ENCODE measurements at regions not wholly inside any gene's neighbourhood (a gene's known extent, or its start where the extent isn't known, plus 50 kb on each side); places are given as distances from the start of the nearest gene placed in this dataset.

DNA sequence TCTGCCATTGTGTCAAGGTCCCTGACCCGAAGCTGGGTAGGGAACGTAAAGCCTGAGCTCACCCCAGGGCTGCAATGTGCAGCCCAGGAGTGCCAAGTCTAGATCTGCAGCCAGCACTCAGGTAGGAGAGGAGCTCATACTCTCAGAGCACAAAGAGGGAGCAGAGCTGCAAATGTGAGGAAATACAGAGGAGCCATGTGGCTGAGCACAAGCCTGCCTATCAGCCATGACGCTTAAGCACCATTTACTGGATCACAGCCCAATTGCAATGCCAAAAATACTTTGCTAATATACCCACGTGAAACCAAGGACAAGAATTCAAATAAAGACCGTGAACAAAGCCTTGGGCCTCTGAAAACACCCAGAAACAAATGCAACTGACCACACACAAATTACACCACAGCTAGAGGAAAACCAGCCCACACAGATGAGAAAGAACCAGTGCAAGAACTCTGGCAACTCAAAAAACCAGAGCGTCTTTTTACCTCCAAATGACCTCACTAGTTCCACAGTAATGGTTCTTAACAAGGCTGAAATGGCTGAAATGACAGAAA lies 69.0 kb upstream of the HPF1 start:
- WGBS, 10 experiments, result 0 to 100% (median 71%) methylated on average over 1 to 6 of the region's 6 CpGs; no CpG with 5 or more reads in 3 of the 10 experiments

DNA sequence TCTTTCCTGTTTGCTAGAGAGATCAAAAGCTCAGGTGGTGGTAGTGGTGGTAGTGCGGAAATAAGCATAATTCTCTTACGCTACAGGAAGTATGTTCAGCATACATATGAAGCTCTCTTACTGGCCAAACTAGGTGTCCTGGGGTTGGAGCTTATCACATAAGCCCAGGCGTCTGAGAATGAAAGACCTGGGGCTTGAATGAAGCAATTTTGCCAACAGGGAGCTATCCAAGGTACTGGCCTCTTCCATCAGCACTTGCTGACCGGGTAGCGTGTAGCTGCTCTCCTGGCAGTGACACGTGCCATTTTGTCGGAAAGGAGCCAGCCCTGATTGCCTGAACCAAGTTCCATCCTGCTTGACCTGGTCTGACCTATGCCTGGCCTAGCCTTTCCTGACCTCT lies 65.9 kb upstream of the HPF1 start:
- Histone ChIP-seq H3K27ac (no peak overlapping the region), H3K4me1 (replicated peaks in 1 of 2) (no peaks in the 10 kb centered on the region), H3K4me3 (no peak overlapping the region)
- in situ Hi-C loops (cut with MboI; ENCODE audit: low pct_unique_long_range_greater_than_20kb in 2 of 9, low sequenced_read_pairs in 9 of 9, unreplicated experiment in 9 of 9), result loop anchor here in 6 of 9 experiments (25.0 kb wide), 2 partner anchors 189 to 214 kb away; partner anchors contain the start of gene MFAP3L (in 5 of the 6)
- WGBS, 10 experiments, result 8 to 100% (median 43%) methylated on average over 1 to 4 of the region's 7 CpGs; no CpG with 5 or more reads in 3 of the 10 experiments
- peak in 6 of 8 experiments; percentile 33 to 87 (median 64) for ATAC-seq (replicated peaks in 6 of 8)

More for the DNA sequence above, 69.0 kb upstream of the HPF1 start:
- Histone ChIP-seq H3K4me1 (replicated peaks in 1 of 2) (no peaks in the 10 kb centered on the region), H3K27ac (no peak overlapping the region), H3K4me3 (no peak overlapping the region)
- in situ Hi-C loops (cut with MboI; ENCODE audit: low pct_unique_long_range_greater_than_20kb in 2 of 9, low sequenced_read_pairs in 9 of 9, unreplicated experiment in 9 of 9), result no loop called here
- ATAC-seq (replicated peaks in 6 of 8), result no peak

DNA sequence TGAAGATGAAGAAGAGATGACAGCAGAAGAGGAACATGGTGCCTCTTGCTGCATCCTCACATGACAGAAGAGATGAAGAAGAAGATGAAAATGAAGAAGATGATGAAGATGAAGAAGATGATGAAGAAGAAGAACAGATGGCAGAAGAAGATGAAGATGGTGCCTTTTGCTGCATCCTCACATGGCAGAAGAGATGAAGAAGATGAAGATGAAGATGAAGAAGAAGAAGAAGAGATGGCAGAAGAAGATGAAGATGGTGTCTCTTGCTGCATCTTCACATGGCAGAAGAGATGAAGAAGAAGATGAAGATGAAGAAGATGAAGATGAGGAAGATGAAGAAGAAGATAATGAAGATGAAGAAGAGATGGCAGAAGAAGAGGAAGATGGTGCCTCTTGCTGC lies 63.7 kb upstream of the HPF1 start:
- no peak for ATAC-seq (replicated peaks in 6 of 8)
- Histone ChIP-seq H3K4me1 (replicated peaks in 1 of 2) (no peaks in the 10 kb centered on the region), H3K27ac (no peak overlapping the region), H3K4me3 (no peak overlapping the region)
- in situ Hi-C loops (cut with MboI; ENCODE audit: low pct_unique_long_range_greater_than_20kb in 2 of 9, low sequenced_read_pairs in 9 of 9, unreplicated experiment in 9 of 9), result loop anchor here in 6 of 9 experiments (25.0 kb wide), 2 partner anchors 191 to 216 kb away; partner anchors contain the start of gene MFAP3L (in 5 of the 6)

DNA sequence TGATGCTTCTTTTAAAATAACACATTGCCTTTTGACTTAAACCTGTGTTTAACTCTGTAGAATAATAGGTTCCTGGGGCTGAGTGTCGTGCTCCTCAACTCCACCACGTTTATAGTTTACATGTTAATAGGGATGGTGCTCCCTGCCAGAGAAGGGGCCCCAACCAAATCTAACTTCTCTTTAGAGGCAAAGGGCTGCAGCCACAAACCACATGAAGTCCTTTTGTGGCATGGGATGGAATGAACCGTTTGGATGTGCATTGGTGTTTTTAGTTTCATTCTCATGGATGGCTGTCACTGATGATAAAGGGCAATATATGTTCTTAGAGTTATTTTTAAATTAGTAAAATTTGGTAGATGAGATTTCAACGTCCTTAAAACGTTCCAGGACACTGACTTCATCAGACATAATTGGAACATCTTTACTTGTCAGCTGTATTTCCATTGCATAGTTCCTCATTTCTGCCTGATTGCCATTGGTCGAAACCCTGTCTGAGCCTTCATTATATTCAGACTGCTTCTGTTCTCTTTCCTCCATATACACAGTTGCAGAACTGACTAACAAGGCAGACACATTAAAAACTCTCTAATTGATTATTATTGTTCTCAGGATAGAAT lies 60.4 kb upstream of the HPF1 start:
- Histone ChIP-seq H3K4me1 (replicated peaks in 1 of 2) (no peaks in the 10 kb centered on the region), H3K4me3 (no peak overlapping the region), H3K27ac (no peak overlapping the region)
- no peak for ATAC-seq (replicated peaks in 6 of 8)
- in situ Hi-C loops (cut with MboI; ENCODE audit: low pct_unique_long_range_greater_than_20kb in 2 of 9, low sequenced_read_pairs in 9 of 9, unreplicated experiment in 9 of 9), result loop anchor here in 6 of 9 experiments (25.0 kb wide), 2 partner anchors 194 to 219 kb away; partner anchors contain the start of gene MFAP3L (in 5 of the 6)
- WGBS, 10 experiments, result 0 to 56% (median 30%) methylated on average over 2 to 6 of the region's 6 CpGs

DNA sequence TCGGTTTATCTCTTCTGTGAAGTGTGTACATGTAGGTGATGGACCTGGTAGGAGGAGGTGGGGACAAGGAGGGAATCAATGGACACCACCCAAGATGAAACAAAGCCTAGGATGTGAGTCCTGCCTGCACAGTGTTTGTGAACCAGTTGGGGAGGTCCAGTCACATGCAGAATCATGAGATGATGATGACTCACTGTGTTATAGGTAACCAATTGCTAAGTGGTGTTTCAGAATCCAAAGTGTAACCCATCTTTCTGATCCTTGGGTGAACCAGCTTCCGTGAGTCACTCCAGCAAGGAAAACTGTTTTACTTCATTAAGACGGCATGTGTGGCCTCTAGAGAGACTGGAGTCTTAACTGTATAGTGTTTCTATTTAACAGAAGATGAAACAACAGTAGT lies 57.9 kb upstream of the HPF1 start:
- no peak overlapping the region for H3K4me3 ChIP-seq
- no peak overlapping the region for H3K27ac ChIP-seq
- in situ Hi-C loops (cut with MboI; ENCODE audit: low pct_unique_long_range_greater_than_20kb in 2 of 9, low sequenced_read_pairs in 9 of 9, unreplicated experiment in 9 of 9), result loop anchor here in 6 of 9 experiments (25.0 kb wide), 2 partner anchors 197 to 222 kb away; partner anchors contain the start of gene MFAP3L (in 5 of the 6)
- WGBS, 10 experiments, result 0 to 100% (median 16%) methylated on average over 1 to 3 of the region's 3 CpGs; no CpG with 5 or more reads in 1 of the 10 experiments
- no peaks in the 10 kb centered on the region for H3K4me1 ChIP-seq (replicated peaks in 1 of 2)
- peak in 1 of 8 experiments; percentile 36 for ATAC-seq (replicated peaks in 6 of 8)

DNA sequence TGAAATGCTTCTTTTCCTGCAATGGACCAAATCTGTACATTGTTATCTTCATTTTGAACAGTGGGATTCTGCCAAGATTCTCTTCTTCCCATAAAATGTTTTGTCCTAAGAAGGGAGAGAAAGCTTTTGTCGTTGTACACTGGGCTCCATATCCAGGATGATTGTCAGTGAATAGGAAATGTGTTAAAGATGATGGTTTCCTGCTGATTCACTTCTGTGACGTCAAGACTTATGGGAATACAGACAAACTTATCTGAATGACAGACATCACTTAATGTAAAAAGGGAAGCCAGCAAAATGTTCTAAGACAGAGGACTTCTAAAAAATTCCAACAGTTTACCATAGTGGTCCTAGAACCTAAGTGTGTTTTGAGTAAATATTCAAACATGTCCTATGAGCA lies 53.7 kb upstream of the HPF1 start:
- Histone ChIP-seq H3K4me1 (replicated peaks in 1 of 2) (no peaks in the 10 kb centered on the region), H3K4me3 (no peak overlapping the region), H3K27ac (no peak overlapping the region)
- WGBS, 10 experiments, result 0 to 100% (median 64%) methylated on average over 1 to 2 of the region's 2 CpGs; no CpG with 5 or more reads in 1 of the 10 experiments
- no peak for ATAC-seq (replicated peaks in 6 of 8)
- in situ Hi-C loops (cut with MboI; ENCODE audit: low pct_unique_long_range_greater_than_20kb in 2 of 9, low sequenced_read_pairs in 9 of 9, unreplicated experiment in 9 of 9), result loop anchor here in 6 of 9 experiments (25.0 kb wide), 2 partner anchors 201 to 226 kb away; partner anchors contain the start of gene MFAP3L (in 5 of the 6)

DNA sequence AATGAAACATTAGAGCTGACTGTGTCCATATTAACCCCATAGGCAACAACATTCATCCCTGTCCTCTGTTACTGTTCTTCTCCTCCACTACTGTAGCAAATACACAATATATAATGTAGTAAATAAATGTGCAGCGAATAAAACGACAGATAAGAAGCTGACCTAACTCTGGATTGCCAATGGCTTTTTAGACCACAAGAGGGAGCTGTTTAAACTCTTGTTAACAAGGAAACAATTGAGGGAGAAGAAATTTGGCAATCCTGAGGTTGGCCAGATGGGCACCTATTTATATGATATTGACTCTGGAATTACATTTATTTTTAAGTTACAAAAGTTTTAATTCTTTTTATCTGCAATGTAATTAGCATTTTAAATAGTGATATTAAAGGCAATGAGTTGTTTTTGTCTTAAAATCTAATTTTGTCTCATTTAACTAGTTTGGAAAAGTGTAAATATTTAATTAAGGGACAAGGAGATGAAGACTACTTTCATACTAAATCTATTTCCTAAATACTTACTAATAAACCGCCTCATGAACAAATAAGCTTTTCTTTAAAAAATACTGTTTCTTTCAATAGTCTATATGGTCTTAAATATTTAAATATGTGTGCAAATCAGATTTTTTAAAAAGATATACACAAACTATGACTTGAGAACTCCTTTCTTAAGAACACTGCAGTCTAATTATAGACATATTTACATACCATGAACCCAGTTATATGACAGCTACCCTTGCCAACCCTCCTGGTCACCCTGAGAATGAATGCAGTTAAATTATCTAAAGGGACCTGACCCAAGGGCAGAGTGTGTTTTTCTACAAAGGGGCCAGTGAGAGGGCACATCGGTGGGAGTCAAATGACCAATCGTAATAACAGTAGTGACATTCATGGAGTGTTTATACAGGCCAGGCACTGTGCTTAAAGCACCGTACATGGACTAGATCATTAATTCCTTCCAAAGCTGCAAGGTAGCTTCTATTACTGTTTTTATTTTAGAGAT lies 52.9 kb upstream of the HPF1 start:
- Histone ChIP-seq H3K4me1 (replicated peaks in 1 of 2) (no peaks in the 10 kb centered on the region), H3K27ac (no peak overlapping the region), H3K4me3 (no peak overlapping the region)
- in situ Hi-C loops (cut with MboI; ENCODE audit: low pct_unique_long_range_greater_than_20kb in 2 of 9, low sequenced_read_pairs in 9 of 9, unreplicated experiment in 9 of 9), result loop anchor here in 6 of 9 experiments (25.0 kb wide), 2 partner anchors 202 to 227 kb away; partner anchors contain the start of gene MFAP3L (in 5 of the 6)
- WGBS, 10 experiments, result 3 to 71% (median 30%) methylated on average over 1 to 6 of the region's 6 CpGs
- ATAC-seq (replicated peaks in 6 of 8), result peak in 6 of 8 experiments; percentile 38 to 77 (median 56)

DNA sequence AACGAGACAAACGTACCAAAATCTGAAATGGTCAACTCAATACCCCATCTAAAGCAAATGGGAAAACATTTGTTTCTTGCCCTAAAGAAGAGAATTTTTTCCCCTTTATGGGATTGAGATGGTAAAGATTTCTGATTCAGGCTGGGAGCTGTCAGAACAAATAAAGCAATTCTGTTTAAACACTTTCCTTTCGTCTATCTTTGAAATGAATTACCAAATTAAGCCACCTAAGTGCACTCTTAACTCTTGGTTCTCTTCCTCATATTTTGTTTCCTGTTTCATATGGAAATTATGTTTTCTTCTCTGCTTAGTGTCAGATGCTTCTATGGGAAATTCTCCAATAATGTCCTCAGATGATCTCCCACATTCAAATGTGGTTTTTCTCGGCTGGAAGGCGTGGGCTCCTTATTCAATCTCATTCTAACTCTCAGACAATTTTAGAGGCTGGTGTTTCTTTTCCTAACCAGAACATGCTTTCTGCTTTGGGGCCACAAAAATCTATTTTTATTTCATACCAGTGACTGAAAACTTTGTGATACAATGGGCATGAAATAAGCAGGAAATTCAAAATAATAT lies 50.3 kb upstream of the HPF1 start:
- WGBS, 10 experiments, result 12 to 90% (median 49%) methylated on average over 2 to 5 of the region's 5 CpGs; no CpG with 5 or more reads in 1 of the 10 experiments
- ATAC-seq (replicated peaks in 6 of 8), result peak in 1 of 8 experiments; percentile 65
- no peak overlapping the region for H3K27ac ChIP-seq
- H3K4me1 ChIP-seq (replicated peaks in 1 of 2), result no peaks in the 10 kb centered on the region
- in situ Hi-C loops (cut with MboI; ENCODE audit: low pct_unique_long_range_greater_than_20kb in 2 of 9, low sequenced_read_pairs in 9 of 9, unreplicated experiment in 9 of 9), result loop anchor here in 8 of 9 experiments (10.0 to 25.0 kb wide), 3 partner anchors 204 to 237 kb away; partner anchors contain the start of gene MFAP3L (in 5 of the 8)
- no peak overlapping the region for H3K4me3 ChIP-seq

All from motor neuron (in vitro differentiated cells).